Activated CD4-positive, alpha-beta T cell treated with anti-CD3 and anti-CD28 coated beads, Interleukin-2, amount 50 U/mL, for 1 hour (primary cell): ENCODE measurements at regions not wholly inside any gene's neighbourhood (a gene's known extent, or its start where the extent isn't known, plus 50 kb on each side); places are given as distances from the start of the nearest gene placed in this dataset.
"Not testable (repeated sequence)": the region's sequence is repeated elsewhere in the genome, so short reads cannot be mapped to it uniquely, and the experiment has no call there.

ENCODE experiments used
- DNase-seq: peaks from one replicate; pipeline ENCODE4 v3.0.0-alpha.2; 2020

DNA sequence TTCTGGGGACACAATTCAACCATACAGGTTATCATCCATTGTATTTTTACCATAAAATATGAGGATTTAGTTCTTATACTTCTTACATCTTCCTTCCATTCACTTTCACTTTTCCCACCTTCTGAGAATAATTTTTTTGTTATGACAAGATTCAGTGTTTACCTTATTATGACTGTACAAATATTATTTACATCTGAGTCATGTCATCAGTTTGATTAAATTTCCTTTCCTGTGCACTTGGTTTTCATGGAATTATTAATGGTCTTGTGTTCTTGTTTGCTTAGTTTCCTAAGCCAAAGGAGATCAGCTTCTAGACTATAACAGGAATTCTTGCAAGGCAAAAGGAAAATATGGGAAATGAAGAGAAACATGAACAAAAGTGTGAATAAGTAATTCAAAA is 366.5 kb downstream of the TMEM38B start:
- DNase-seq: no peak

DNA sequence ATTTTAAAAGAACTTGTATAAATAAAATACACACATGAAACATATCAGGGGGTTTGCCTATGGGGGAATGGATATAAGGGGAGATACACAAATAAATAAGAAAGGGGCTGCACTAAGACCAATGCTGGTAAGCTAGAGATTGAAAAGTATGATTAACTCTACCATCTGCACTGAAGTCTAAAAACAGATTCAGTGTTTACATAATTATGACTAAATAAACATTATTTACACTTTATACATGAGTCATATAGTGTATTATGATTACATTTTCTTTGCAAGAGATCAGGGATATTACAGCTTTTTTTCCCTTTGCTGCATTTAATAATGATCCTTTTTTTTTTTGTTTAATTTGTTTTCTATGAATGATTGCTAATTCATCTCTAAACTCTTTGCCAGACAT is 367.9 kb downstream of the TMEM38B start:
- no peak for DNase-seq

DNA sequence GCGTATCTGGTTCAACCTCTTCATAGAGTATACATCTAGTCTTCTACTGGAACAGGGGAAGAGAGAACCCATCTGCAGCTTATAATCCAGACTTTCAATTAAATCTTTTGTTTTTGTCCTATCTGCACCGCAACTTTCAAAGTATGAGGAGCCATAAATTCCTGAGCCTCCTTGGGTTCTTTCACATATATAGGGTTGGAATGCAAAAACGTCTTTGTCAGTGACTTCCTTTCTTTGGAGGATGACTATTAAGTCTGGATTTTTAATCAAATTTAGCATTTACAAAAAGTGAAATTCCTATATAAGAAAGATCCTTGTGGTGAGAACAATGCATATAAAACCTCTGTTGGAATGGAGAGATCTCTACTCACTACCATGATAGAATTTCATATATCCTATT is 370.8 kb downstream of the TMEM38B start:
- DNase-seq: no peak

DNA sequence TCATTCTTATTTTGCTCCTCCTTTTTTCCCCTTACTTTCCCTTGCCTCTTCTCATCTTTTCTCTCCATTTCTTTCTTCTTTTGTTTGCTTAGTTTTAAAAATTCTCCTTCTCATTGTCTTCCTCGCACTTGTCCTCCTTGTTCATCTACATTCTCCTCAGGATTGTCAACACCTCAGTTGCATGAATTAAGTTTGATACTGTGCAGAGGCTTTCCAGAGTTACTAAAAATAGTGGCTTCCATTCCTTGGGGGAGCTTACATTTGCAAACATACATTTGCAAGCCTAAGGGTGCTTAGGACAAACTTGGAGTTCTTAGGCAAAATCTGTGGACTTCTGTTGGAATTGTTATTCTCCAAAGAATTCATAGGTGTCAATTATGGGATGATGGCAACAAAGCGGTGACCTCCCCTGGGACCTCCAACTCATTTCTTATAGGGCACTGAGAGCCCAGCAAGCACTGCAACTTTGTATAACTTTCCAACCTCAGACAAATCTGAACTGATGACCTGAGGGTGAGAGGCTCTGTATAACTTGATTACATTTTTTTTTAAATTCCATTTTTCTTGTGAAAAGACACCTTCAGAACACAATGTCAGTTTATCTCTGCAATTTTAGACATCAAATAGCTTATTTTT is 371.4 kb downstream of the TMEM38B start:
- DNase-seq: no peak

DNA sequence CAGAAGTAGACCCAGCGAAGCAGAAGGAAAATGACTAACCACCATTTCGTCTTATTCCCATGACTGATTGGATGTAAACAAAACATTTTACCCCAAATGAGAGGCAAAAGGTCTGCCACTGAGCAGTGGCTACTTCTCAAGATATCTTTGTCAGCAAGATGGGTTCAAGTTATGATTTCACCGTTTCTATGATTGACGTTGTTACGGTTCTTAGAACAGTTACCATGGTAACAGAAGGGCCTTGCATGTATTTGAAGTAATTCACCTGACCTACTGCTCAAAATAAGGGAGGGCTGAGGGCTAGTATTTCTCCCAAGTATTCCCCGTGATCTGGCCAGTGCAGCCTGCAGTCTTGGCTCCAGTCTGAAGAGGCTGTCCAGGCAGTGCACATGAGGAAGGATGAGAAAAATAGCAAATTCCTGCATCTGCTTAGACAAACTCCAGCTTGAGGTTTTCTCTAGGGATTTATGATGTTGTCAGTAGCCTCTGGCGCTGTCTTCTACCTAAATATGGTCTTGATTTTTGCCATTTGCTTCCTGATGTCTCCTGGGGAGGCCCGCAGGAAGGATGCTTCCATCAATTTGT is 372.7 kb downstream of the TMEM38B start:
- DNase-seq: no peak

DNA sequence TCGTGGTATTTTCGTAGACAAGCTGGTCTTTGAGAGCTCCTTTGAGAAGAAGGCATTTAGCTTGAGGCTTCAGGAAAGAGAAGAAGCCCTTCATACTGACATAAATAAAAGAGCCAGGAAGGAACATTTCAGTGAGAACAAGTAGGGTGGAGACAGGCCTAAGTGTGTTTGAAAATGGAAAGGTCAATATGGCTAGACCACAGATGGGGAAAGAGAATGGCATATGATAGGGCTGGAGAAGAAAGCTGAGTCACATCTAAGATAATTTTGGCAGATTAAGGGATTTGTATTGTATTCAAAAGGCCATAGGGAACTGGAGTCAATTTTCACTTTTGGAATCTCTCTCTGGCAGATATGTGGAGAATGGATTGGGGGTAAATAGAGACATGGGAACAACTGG is 374.9 kb downstream of the TMEM38B start:
- DNase-seq: no peak

DNA sequence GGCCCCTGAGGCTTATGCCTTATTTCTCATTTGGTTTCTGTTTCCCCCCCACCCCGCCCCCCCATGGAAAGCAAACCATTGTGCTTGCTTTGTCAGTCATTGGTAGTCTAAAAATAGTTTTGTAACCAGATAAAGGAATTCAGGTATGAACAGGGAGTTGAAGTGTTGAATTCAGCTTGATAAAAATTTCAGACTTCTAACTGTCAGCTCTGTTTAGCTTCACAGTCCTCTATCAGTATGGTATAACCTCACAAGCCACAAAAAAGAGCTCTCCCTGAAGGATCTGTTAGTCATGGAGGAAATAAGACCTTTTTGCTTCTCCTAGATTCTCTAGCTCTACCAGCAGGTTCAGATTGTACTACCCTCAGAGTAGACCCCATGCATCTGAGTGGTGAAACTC is 378.1 kb downstream of the TMEM38B start:
- no peak for DNase-seq

DNA sequence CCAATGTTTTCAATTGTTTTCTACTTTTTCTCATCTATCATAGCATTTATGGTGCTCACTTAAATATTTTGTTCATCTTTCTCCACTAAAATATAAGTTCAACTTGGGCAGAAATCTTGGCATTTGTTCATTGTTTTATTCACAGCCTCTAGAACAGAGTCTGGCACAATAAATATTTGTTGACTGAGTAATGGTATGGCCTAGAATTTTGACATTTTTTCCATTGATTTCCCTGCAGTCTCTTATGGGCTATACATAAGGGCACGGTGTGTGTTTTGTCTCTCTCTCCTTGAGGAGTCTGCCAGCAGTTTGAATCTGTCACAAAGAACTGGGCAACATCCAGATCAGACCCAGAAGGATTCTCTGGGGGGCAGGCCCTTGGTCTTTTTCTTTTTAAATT is 379.7 kb downstream of the TMEM38B start:
- no peak for DNase-seq

DNA sequence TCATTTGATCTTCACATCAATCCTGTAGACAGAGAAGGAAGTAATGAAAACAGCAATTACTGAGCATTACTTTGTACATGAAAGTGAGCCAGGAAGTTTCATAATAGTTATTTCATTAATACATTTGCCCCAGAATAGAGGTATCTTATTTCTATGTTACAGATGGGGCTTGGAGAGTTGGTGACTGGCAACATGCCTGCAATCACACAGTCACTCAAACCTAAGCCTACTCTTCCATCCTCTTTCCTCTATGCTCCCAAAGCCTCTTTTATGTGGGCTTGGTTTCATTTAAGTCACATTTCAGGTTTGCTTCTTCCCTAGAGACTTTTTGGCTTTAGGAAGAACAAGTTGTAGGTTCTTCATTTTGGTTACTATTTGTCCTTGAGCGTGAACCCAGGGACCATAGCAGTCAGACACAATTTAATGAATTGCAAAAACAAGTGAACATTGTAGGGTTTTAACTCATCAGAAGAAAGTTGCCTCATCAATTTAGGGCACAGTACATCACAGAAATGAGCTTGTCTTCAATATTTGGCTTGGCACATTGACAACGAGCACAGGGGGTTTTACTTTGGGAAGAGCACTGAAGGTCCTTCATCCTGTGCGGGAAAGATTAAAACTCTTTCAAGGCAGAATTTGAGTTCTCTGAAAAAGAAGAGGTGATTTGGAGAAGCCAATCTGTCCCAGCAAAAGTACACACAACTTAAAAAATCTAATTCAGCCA is 381.1 kb downstream of the TMEM38B start:
- no peak for DNase-seq

DNA sequence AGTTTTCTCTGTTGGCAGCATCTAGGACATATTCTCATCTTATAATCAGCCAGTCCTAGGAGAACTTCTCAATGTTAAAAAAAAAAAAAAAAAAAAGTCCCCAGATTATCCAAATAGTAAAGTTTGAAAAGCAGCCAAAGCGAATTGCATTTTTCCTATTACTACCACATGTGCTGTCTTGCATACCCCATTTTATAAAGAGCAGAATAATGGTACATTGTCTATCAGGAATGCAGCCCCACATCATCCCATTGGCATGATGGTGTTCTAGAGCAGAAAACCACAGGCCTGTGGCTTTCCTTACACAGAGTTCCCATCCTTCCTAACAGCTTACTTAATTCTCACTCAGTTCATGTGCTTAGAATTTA is 381.6 kb downstream of the TMEM38B start:
- DNase-seq: no peak

DNA sequence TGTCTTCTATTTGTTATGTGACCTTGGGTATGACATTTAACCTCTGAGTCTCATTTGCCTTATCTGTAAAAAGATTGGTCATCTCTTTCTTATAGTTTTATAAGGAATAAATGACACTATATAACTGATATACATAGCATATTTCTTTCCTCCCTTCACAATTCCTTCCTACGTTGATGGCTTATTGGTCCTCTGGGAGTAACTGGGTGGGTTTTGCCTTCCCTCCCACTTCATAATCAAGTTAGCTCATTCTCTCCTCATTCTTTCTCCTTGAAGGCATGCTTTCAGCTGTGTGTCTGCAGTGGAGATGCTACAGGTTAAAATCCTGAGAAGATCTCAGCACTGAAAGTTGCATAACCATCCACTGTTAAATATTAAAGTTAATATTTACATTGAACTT is 382.4 kb downstream of the TMEM38B start:
- DNase-seq: no peak

DNA sequence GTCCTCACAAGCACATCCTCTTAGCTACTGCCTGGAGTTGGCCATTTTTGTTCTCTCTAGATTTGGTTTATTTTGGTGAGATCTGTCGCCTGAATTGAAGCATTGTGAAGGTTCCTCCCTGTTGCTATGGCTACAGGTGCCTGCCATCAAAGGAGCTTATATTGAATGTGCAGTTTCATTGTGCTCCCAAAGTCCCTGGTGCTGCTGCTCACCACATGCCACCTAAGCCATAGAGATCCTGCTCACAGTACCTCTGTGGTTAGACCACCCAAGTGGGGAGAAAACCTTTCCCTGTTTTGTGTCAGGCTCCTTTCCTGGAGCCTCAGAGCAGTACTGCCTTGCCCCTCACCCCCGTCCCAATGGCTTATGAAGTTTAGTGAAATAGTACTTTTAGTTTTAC is 383.4 kb downstream of the TMEM38B start:
- no peak for DNase-seq

DNA sequence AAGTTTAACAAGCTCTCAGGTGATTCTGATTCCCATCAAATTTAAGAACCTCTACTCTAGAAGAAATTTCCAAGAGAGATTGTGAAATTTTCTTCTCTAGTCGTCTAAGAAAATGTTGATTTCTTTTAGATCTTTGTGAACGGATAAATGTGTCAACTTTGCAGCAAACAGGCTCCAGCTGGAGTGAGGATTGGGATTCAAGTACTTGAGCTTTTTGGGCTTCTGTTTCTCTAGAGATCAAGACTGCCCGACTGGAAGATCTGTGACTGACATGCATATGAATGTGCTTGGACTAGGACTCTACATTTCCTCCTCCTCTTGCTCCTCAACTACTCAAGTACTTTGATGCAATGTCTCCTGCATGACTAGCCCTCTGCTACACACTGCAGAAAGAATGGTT is 388.3 kb downstream of the TMEM38B start:
- DNase-seq: no peak

DNA sequence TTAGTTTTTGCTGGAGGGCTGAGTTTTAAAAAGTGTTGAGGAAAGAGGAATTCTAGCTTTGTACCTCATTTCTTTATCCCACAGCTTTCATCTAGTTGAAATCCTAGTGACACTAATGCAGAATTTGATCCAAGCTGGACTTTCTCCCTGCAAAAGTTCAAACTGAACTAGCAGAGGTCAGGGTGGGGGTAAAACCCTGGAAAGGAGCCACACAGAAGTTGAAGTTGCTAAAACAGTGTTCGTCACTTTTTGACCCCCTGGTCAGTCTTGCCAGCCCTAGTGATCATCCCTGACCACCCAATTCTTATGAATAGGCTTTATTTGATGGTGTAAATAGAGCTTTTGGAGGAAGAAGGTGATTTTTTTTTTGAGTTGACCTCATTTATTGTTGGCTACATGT is 390.4 kb downstream of the TMEM38B start:
- no peak for DNase-seq

DNA sequence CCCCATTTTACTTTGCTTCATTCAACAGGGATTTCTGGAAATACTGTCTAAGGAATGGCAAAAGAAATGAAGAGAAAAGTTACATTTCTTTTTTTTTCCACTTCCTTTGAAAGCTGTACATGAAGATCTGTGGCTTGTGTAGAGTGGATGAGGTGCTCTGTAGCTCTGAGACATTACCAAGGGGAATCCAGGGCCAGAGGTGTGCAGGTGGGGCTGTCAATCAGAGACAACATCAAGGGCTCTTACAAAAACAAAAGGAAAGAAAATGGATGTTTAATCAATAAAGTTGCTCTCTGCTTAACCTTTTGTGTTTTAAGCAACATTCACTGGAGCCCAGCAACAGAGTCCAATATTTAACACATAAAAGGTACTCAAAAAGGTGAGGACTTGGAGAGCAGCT is 391.1 kb downstream of the TMEM38B start:
- no peak for DNase-seq

DNA sequence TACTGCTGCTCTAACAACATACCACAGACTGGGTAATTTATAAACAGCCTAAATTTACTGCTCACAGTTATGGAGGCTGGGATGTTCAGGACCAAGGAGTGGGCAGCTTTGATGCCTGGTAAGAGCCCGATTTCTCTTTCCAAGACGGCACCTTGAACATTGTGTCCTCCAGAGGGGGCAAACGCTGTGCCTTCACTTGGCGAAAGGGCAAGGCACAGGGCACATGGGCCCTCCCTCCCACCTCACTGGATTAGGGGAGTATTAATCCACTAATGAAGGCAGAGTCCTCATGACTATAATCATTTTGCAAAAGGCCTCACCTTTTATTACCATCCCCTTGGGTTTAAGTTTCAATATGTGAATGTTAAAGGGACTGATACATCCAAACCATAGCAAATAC is 397.7 kb downstream of the TMEM38B start:
- no peak for DNase-seq

DNA sequence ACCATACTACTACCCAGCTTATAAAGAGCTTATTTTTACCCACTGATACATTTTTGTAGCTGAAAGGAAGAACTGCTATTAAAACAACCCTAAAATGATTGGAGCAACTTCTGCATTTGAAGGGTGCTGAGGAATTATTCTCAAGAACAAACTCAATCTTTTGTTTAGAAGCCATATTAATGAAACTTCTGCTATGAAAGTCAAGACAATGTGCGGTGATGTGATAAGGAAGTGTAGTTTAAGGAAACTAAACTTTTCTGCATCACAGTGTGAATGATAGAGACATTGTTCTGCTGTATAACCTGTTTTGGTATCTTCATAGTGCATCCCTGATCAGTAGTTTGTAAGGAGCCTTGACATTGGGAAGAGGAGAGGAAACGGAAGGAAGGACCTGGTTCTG is 408.5 kb downstream of the TMEM38B start:
- no peak for DNase-seq

DNA sequence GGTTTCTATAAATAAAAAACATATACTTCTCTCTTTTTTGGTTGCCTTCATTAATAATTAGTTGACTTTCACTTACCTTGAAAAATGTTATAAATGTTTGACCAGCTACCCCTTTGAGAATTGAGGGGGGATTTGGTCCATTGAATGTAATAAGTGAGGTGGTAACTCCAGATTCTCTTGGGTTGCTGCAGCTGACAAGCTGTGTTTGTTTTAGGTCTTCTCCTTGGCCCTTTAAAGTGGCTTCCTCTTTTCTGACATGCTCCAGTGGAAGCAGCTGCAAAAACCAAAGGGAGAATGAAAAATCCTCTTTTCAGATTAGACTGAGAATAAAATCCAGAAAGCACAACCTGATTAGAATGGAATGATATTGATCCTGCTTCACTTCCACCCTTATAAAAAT is 410.5 kb downstream of the TMEM38B start:
- DNase-seq: no peak

DNA sequence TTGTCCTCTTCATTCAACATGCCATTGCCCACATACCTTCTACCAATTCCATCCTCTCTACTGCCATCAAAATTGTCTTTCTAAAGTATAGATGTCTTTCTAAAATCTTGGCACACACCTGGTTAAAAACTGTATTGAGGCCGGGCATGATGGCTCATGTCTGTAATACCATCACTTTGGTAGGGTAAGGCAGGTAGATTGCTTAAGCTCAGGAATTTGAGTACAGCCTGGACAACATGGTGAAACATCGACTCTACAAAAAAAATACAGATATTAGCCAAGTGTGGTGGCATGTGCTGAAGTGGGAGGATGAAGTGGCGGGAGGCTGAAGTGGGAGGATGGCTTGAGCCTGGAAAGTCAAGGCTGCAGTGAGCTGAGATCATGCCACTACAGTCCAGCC is 412.1 kb downstream of the TMEM38B start:
- no peak for DNase-seq

DNA sequence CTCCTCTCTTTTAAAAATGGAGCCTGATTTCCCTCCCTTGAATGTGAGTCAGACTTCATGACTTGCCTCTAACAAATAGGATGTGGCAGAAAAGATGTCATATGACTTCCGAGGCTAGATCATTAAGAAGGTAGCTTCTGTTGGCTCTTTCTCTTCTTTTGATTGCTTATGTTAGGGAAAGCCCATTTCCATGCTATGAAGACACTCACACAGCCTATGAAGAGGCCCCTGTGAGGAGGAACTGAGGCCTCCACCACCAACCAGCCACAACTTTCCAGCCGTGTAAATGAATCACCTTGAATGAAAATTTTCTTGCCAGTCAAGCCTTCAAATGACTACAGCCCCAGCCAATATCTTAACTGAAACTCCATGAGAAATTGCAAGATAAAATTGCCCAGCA is 413.4 kb downstream of the TMEM38B start:
- DNase-seq: no peak

DNA sequence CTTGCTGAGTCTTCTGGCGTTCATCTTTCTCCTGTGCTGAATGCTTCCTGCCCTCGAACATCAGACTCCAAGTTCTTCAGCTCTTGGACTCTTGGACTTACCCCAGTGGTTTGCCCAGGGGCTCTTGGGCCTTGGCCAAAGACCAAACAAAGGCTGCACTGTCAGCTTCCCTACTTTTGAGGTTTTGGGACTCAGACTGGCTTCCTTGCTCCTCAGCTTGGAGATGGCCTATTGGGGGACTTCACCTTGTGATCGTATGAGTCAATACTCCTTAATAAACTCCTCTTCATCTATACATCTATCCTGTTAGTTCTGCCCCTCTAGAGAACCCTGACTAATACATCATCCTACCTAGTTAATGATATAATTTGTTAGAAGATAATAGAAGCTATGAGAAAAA is 415.4 kb downstream of the TMEM38B start:
- not testable (repeated sequence) for DNase-seq

DNA sequence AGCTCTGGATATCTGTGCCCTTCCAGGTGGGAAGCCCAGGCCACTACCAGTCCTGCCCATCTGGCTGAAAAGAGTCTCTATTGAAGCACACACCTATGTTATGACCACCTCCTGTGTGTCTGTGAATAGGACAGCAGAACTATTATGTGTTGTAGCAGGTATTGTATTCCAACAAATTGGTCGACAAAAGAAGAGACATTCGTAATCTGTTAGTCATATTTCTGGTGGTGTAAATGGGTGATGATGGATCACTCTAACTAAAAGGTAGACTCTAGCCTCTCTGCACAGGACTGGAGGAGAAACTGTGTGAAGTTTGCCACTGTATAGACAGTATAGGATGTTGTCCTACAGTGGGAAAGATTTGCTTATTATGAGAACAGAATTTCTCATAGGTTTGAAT is 416.1 kb downstream of the TMEM38B start:
- DNase-seq: no peak

DNA sequence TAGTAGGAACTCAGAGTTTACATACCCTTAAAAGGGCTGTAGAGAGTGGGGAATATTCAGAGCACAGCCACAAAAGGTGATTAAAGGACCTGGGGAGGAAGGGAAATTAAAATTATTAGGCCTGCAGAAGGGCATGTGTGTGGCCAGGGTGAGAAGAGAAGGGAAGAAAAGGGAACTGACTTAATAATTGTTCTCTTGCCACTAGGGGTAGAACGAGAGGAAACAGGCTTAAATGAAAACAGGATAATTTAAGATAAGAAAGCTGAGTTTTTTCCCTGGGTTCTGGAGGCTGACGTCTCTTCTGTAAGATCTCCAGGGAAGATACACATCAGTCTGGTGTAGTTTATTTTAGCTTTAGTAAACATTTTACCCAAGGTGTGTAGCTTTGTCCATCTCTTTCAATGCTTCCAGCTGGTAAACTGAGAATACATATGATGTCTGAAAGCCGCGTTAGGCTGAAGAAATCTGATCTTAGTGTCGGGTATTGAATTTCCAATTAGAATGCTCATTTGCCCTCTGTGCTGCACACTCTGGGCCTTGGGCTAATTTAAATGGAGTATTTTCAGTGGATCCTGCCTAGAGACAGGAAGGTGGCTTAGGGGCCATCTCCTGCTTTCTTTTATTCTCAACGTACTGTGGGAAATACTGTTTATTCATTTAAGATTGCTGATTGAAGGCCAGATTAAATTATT is 416.8 kb downstream of the TMEM38B start:
- DNase-seq: no peak

DNA sequence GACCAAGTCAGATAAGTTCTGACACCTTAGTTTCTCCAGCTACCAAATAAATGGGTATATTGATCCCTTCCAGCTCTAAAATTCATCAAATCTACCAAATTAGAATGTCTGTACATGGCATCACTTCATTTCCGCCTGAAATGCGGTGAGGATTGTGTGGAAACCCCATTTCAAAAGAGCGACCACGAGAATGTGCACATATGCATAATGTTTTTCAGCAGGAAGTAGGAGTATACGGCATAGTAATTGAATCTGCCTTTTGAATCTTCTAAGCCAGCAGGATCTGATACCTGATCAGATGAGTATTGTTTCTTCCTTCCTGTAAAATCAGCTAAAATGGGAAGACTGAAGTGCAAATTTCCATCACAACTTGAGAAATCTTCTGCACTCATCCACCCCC is 418.6 kb downstream of the TMEM38B start:
- DNase-seq: no peak
